Fibroblast of the conjunctiva (primary cell): ENCODE measurements at regions not wholly inside any gene's neighbourhood (a gene's known extent, or its start where the extent isn't known, plus 50 kb on each side); places are given as distances from the start of the nearest gene placed in this dataset.

Source experiments
- DNase-seq: peaks from one replicate; pipeline ENCODE4 v3.0.0-alpha.2; 2010; ENCODE audit warnings: low read depth

DNA sequence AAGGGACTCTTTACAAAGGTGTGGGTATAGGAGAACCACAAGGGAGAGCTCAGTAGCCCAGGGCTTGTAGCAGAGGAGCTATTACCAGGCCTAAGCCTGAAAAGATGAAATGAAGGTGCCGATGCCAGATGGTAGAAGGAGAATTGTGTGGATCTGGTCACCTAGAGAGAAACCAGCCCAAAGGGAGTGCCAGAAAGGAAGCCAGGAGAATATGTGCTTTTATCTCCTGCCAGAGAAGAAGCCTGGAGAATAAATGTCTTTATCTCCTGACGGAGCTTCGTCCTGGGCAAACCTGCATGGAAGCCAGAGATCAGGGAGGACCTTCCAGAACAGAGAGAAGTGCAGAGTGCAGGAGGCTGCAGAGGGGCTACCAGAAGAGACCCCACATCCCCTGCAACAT is 142.6 kb downstream of the MED10 start:
- DNase-seq = no peak

DNA sequence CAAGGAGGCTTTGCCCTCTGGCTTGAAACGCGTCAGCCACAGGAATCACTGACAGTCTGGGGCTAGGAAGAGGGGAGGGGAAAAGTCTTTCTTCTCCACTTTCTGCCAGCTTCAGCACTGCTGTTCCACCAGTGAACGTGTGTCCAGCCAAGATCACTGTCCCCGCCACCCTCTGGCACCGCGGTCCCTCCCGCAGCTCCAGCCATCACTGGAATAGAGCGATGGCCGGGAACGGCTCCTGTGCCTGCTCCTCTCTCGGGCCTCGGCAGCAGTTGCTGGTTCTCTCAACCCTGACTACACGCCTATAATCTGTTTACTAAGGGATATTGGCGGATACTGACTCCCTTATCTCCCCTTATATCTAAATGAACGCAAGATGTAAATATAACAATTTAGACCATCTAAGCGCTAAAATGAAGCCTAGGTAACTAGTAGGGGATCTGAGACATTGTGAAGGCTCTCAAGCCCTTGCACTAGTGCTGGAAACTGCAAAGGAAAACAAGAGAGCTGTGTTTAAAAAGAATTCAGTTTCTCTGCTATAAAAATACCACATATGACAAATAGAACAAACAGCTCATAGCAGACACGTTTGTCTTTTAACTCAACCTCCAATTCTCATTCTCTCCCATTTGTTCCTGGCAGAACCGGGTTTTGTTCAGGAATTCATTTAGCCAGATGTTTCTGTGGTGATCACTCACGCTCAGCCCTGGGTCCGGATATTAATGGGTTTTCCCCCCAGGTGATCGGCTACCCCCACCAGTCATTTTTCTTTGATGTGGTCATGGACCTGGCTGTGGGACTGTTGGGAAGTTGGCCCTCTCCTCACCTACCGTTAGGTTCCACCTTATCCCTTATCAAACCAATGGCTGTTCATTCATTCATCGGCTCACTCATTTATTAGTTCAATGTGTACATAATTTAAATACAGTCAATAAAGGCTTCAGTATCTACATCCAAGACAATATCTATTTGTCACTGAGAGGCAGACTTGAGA is 149.8 kb downstream of the MED10 start:
- no peak for DNase-seq

DNA sequence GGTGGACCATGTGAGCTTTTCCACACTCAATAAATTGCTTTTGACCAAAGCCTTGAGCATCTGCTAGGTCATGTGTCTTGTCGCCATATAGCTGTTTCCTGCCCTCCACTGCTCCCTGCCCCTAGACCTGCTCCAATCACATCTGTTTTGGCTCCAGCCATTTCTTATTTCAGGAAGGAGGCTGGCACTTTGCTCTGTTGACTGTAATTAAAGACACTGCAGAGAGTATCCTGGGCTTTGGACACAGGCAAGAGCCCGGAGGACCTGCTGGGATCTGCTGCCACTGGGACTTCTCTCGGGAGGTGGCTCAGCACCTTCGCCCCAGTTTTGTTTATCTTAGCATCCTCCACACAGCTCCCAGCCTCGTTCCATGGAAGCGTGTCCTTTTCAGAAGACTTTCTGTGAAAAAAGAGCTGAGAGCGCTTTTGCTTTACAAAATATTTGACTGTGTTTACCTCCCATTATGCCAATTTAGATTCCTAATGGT is 153.2 kb downstream of the MED10 start:
- DNase-seq = no peak

DNA sequence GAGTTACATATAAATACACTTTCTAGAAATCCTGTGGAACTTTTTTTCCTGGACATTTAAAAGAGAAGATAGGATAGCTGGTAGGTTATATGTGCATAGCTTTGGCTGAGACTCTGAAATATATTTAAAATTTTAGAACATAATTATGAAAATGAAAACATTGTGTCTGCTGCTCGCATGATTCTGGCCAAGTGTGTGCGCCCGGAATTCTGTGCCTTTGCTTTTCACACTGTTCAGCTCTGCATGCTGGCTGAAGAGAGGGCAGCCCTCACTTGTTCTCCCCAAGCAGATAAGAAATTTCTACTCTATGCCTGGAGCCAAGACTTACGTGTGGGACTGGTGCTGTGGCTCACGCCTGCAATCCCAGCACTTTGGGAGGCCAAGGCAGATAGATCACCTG is 153.9 kb downstream of the MED10 start:
- DNase-seq = no peak

DNA sequence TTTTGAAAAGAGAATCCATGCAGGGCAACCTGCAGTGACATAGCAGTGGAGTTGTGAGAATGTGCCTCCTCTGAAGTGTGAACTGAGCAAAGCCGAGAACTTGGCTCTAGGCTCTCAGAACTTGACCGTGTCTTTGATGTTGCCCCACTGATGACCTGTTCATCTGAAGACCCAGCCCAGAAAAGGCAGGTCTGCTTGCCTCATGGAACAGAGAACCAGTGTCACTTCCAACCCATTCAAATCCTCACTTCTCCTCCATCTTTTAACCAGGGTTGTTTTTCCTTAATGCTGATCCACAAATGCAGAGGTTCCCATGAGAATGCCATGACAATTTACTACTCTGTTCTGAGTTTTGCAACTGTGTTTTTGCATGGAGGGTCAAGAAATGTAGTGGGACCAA is 155.4 kb downstream of the MED10 start:
- DNase-seq = no peak

DNA sequence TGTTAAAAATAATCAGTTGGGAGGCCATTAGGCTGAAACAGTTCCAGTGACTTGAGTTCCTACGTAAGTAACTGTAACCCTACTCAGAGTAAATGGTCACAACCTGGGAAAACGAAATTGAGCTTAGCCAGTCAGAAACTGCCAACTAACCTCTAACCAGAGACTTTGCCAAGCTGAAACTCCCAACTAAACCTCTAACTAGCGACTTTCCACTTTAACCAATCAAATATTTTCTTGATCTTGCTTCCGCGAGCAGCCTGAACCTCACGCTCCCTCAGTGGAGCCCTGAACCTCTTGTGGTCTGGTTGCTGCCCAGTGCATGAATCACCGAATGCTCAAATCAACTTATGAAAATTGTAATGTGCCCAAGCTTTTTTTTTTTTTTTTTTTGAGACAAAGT is 156.2 kb downstream of the MED10 start:
- no peak for DNase-seq

DNA sequence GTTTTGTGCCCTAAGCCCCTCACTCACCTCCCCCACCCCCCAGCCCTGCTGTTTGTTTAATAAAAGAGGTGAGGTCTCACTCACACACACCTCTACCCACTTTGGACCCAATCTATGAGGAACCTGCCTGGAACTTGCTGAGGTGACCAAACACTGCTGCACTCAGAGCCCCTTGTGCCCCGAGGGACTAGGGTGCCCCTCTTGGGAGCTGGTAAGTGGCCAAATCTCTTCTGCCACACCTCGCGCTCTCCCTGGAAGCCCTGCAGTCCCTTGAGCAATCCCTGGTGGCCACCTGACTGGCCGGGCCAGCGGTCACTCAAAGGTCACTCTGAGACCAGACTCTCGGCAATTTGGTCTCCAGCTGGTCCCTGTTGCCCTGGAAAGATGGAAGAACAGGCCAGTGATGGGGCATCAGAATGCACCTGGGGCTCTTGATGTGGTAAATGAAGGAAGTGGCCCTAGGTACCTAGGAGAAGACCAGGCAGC is 157.2 kb downstream of the MED10 start:
- DNase-seq = no peak

DNA sequence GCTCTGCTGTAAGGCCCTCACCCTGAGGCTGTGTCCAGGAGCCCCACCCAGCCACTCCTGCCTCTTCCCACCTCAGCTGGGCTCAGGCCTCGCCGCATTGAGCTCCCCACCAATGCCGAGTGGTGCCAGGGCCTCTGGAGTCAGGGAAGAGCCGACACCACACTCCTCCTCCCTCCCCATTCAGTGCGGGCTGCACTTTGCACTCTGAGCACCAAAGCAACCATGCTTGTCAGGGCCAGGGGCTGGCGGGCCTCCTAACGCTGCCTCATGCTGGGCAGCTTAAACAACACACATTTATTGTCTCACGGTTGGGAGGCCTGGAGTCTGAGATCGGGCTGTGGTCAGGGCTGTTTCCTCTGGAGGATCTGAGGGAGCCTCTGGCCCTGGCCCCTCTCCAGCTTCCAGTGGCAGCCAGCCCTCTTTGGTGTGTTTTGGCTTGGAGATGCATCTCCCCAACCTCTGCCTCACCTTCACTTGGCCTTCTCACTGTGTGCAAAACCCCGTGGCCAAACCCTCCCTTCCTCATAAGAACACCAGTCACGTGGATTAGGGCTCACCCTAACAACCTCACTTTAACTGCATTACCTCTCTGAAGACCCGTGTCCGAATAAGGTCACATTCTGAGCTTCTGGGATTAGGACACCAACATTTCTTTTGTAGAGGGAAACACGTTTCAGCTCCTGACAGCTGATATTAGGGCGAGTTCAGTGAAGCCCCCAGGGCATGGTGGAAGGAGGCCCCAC is 157.8 kb downstream of the MED10 start:
- no peak for DNase-seq

DNA sequence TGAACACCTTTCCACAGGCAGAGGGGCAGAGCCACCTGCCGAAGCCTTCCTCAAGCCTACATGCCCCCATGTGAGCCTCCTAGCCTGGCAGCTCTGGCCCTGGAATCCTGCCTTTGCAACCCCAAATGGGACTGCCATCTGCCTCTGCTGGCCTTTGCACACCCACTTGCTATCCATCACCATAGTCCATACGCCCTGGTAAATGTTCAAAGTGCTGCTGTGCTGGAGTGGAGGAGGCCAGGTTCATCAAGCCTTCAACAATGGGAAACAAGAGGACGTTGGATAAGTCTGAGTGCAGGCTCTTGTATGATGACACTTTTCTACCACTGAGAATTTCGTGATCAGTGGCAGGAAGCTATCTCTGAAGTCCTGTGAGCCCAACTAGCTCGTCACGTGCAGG is 159.8 kb downstream of the MED10 start:
- no peak for DNase-seq

DNA sequence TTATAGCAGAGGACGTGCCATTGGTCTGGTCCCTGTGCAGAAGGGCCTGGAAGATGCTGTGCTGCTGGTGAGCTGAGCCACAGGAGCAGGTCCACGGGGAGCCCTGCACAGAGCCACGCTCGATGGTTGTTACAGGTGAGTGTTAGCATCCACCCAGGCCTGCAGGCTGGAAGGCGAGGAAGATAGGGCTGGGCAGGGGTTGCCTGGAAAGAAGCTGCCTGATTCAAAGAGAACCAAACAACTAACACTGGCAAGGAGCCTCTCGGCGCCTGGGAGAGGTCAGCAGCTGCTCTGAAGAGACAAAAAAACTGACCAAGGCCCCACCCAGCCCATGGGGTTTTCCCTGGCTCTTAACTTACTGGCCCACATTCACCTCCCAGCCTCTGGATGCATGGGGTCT is 160.2 kb downstream of the MED10 start:
- DNase-seq = no peak

DNA sequence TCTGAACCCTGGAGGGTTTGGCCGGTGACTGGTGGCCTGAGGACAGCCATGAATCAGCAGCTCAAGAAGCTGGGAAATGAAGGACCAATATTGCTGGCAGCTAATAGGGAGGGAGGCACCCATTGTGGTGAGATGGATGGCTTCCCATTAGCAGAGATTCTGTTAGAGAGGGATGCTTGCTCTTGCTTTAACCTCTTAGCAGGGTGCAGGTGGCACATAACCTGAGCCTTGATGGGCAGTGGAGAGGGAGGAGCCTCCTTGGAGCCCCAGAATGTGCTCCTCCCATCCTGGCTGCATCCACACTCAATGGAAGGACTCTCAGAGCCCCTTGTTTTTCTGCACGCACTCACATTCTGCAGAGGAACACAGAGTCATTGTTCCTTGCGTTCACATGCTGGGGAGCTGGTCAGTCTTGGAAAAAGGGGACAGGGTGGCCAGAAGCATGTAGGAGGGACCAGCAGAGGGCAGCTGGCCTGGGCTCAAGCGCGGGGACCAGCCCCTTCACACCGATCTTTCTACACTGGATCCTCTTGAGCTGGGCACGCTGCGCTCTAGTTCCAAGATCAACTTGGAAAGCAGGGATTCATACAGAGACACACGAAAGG is 161.8 kb downstream of the MED10 start:
- no peak for DNase-seq

DNA sequence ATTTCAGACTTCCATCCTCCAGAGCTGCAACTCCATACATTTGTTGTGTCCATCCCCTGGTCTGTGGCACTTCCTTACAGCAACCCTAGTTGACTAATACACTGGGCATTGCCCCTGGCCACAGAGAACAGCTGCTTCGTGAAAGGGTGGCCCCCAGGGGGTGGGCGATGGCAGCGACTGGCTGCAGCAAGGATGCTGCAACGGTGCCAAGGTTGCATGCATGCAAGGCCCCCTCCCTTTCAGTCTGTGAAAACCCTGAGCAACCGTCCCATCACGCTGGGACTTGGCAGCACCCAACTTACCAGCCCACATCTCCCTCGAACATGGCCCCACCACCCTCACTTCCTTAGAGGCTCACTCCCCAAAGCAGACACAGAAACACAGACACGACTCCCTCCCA is 162.5 kb downstream of the MED10 start:
- DNase-seq = no peak

DNA sequence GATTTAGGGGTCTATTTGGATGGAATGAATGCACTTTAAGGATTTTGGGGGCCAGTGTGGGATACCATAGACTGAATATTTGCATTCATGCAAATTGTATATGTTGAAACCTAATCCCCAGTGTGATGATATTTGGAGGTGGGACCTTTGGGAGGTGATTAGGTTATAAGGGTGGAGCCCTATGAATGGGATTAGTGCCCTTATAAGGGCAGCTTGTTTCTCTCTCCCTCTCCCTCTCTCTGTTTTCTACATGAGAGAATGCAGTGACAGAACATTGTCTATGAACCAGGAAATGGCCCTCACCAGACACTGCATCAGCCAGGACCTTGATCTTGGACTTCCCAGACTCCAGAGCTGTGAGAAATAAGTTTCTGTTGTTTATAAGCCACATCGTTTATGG is 166.1 kb downstream of the MED10 start:
- no peak for DNase-seq

DNA sequence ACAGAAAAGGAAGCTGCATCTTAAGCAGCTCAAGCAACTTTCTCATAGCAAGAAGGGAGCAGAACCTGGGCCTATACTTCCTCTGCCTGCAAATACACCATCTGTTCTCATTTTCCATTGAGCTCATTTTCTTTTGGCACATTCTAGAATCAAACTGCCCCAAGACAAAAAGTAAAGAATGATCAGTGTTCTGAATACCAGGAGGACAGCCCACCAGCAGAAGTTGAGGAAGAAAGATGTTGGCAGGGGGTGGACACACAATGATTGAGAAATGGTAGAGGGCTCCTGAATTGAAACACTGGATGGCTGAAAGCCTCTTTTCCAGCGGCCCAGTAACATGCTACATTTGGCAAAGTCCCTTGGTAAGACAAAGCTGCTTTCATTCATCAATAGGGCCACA is 171.8 kb downstream of the MED10 start:
- no peak for DNase-seq

DNA sequence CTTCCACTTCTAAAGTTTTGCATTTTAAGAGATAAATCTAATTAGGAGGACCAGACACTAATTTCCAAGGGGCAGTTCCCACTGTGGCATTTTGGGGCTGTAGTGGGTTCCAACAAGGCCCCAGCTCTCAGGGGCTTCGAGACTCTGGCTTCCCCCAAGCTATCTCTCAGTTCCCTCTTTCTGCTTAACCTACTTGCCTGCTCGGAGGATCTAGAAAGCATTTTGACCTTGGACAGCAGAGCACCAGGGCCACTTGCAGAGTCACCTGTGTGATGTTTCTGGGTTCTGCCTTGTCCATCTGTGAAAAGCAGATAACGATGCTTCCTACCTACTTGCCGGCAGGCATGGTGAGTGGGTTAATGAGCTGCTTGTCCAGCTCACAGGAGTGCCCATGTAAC is 175.4 kb downstream of the MED10 start:
- DNase-seq = no peak

DNA sequence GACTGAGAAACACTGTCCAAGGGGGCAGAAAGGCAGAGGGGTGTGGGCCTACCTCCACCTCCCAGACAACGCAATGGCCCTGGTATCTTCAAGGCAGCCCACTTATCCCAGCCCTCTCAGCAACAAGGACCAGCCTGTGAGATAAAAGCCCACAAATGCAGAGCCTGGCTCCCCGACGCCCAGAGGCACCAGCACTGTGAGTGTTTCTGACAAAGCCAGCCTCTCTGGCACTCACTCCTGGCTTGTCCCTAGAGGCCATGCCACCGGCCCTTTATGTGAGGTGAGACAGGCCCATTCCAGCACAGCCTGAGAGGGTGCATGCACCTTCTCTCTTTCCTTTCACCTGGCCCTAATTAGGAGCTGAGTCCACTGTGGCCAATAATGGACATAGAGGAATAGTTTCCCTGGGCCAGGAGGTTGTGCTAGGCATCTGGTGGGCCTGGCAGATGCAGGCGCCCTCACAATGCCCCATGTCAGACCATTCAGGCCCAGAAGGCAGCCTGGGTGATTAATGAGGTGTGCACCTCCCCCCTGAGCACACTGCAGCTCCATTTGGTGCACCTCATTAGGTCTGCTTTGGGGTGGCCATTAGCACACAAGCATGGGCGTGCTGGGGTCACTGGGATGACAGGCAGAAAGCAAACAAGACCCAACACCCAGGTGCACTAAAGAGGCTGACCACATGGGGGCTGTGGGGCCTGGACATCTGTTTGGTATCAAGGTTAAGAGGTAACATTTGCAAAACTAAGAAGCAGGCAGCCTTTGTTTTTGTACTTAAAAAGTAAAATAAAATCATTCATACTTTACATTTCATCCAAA is 176.0 kb downstream of the MED10 start:
- DNase-seq = no peak

DNA sequence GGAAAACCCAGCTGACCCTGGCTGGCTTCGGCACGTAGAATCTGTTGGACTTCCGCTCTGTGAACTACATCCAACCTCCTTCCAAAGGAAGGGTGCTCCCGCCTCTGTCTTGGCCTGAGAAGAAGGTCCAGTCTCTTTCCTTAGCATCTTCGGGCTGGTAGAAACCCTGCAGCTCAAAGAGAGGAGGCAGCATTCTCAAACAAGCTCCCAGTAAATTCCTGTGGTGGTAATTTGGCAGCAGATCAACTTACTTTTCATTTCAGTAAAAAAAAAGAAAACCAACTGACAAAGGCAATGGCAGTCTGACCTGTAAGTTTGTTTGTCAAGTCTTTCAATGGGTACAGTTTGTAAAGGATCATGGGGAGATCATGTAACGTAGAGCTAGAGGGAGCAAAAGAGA is 176.7 kb downstream of the MED10 start:
- no peak for DNase-seq

DNA sequence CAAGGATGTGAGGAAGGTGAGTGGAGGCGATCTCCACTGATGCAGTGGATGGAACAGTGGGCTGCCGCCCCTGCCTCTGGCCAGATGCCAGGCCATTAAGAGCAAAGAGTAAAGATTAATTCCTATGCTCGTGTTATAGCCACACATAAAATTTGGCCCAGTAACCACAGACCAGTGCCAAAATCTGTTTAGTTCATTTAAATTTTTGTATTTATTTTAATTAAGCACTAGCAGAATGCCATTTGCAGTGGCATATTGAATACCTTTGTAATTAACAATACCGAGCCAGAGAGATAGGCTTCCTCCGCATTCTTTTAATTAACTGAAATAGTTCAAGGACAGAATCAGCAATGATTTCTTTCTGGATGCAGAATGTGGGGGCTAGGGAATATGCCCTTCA is 179.8 kb downstream of the MED10 start:
- no peak for DNase-seq

DNA sequence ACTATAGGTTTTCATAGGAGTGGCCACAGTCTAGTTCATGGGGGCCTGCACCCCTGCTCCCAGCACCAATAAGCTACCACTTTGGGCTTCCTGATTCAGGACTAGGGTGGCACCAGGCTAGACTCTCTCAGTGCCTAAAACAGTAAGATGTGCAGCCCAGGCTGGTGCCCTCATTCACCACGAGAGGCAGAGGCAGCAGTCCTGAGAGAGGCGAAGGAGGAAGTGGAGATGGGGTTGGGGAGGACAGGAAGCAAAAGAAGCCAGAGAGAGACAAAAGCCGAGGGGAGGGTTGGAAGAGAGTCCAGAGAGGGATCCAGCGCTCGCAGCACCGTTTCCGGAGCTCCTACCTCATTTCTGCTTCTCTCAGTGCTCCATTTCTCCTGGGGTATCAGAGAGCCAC is 180.9 kb downstream of the MED10 start:
- DNase-seq = no peak

DNA sequence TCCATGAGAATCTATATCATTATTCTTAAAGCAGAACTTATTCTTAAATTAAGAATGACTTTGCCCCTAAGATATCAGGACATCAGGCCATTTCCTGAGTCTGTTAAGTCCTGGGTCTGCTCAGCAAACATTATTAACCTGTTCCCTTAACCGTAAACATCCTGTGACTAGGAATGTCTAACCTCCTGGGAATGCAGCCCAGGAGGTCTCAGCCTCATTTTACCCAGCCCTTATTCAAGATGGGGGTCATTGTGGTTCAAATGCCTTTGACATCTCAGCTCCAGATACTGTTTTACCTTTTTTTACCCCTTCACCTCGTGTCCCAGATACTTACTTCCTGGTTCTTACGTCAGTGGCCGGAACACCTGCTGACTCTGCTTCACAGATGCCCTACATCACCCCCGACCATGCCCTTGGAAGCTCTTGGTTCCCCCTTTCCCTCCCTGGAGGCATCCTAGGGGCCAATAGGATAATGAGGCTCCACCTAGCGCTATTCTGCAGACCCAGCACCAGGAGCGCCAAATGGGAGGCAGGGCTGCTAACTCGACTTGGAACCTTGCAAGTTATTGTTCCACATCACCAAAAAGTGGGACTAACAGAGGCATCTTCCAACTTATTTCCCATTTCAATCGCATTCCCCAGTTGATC is 182.5 kb downstream of the MED10 start:
- DNase-seq = no peak

DNA sequence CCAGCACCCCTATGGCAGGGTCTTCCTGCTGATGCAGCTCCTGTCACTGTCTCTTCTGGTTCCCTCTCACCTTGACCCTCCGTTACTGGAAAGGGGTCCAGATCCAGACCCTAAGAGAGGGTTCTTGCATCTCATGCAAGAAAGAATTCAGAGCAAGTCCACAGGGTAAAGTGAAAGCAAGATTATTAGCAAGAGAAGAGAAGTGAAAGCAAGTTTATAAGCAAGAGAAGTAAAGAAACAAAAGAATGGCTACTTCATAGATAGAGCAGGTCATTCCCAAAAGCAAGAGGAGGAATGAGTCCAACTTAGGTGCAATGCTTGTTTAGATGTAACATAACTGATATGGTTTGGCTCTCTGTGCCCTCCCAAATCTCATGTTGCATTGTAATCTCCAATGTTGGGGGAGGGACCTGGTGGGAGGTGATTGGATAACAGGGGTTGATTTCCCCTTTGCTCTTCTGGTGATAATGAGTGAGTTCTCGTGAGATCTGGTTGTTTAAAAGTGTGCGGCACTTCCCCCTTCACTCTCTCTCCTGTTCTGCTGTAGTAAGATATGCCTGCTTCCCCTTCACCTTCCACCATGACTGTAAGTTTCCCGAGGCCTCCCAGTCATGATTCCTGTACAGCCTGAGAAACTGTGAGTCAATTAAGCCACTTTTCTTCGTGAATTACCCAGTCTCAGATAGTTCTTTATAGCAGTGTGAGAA is 183.3 kb downstream of the MED10 start:
- DNase-seq = no peak
